K562 (cell line): ENCODE measurements at regions not wholly inside any gene's neighbourhood (a gene's known extent, or its start where the extent isn't known, plus 50 kb on each side); places are given as distances from the start of the nearest gene placed in this dataset.

ENCODE experiments used
- CTCF ChIP-seq, 3 experiments: IDR thresholded peaks in 2 of 3; conservative IDR thresholded peaks in 1 of 3; 2 replicates each; pipeline ENCODE4 v1.5.1; 2011 to 2012; ENCODE audit warnings: low read length in 3 of 3, mild to moderate bottlenecking in 3 of 3, control low read depth in 2 of 3, improper control_type of control experiment in 1 of 3, inconsistent platforms in 1 of 3, low read depth in 1 of 3, mixed read lengths in 1 of 3, moderate library complexity in 1 of 3; ENCODE audit not compliant: insufficient read depth in 2 of 3
- ZFP91 ChIP-seq: sonication (generic); formaldehyde crosslinking; IDR thresholded peaks from 2 replicates; pipeline ENCODE4 v1.8.0; 2022; ENCODE audit warnings: mild to moderate bottlenecking, missing genetic modification reagents

- TF ChIP-seq ZFP91 (CRISPR knock-in tag) (no peak), CTCF (IDR thresholded peaks at IDR 0.05 in 2 of 3, conservative IDR thresholded peaks at IDR 0.05 in 1 of 3; ENCODE audit: insufficient read depth in 2 of 3, low read depth in 1 of 3, low read length in 3 of 3) (no peak)
Observed at GRCh38 chr2:64245631-64246030, 101.4 kb upstream of the PELI1 start.
